HG02588 (cell line): ENCODE measurements at regions not wholly inside any gene's neighbourhood (a gene's known extent, or its start where the extent isn't known, plus 50 kb on each side); places are given as distances from the start of the nearest gene placed in this dataset.
"Not testable (repeated sequence)": the region's sequence is repeated elsewhere in the genome, so short reads cannot be mapped to it uniquely, and the experiment has no call there.

Source experiments
- ATAC-seq: cut with Tn5 transposase; IDR thresholded peaks from one replicate; pipeline ENCODE4 v1.9.1; 2021; ENCODE audit warnings: mild to moderate bottlenecking, moderate library complexity; ENCODE audit not compliant: unreplicated experiment

DNA sequence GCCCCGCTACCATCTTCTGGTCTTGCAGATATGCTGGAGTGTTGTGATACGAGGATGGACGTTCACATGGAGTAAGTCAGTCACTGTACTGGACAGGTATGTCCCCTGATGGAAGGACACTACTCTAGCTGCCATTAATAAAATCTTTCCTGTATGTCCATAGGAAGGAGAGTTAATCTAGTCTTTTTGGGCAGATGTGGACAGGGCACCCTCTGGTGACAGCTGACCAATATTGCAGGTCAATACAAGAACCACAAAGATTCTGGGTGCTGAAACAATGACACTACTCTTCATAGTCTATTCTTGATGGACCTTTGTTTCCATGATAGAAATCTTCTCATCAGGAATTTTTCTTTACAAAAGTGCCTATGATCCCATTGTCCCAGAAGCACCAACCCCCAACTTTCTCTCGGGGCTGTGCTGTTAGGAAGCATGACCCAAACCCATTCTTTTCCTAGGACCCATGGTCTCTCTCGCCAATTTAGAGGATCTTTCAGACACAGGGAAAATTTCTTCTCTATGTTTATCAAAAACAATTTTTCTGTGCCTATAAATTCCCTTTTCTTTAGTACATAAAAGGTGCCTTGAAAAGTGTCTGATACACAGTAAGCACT lies 376.9 kb downstream of the DTWD2 start:
- ATAC-seq: no peak

DNA sequence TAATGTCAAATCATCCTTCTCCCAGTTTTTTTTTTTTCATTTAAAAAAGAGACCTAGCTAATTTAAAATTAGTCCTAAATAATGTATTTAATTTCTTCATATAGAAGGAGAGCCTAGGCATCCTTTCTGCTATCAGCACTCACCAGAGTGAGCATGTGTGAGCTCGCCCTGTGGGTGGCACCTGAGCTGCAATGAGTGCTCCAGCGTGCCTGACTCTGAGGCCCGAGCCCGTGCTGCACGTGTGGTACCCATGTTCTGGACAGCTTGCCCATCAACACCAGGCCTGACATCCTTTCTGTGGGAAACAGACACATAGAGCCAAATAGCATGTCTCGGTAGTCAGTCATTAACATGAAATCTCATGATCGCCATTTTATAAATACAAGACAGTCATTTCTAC lies 381.4 kb downstream of the DTWD2 start:
- ATAC-seq: no peak

DNA sequence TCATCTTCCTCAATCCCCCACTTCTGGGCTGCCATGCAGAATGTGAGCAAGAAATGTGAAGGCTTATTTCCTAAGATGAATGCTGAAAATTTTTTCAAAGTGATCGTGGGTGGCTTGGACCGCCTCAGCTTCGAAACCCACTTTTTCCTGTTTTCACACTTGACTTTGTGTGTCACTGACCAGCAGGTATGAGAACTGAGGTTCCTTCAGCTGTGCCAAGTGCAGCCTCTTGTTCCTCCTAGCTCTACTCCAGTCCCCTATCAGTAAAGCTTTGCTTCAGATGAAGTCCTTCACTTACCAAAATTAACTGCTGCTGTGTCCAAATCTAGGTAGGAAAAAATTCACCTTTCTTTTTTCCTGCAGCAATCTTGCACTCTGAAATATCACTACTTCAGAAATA lies 382.6 kb downstream of the DTWD2 start:
- no peak for ATAC-seq

DNA sequence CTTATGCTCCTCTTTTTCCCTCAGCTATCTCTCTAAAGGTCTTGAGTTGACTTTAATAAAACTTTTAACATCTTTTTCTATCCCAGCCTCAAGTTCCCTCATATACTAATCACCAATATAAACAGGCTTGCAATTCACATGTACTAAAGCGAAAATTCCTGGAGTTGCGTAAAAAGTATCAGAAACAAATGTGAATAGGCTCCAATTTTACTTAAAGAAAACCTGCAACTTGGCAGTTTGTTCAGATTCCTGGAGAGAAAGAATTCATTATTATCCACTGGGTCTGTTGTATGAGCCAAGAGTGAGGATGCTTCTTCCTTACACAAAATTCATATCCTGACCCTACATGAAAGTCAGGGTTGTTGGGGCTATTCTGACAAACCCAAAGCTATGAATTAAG lies 384.2 kb downstream of the DTWD2 start:
- ATAC-seq: no peak

DNA sequence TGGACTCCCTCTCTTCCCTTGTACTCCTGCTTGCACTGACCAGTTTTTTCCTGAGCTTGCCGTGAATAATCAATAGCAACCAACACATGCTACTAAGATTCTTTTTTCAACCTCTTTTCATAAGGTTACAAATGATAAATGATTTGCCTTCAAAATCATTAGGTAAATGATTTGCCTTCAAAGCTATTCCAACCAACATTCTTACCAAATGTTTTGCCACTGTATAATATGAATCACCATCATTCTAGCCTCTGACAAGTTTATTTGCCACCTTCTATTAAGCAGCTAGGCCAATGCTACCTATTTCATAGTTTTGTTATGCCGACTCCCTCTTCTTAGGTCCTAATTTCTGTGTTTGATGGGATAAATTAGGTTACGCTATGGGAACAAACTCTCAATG lies 385.1 kb downstream of the DTWD2 start:
- no peak for ATAC-seq

DNA sequence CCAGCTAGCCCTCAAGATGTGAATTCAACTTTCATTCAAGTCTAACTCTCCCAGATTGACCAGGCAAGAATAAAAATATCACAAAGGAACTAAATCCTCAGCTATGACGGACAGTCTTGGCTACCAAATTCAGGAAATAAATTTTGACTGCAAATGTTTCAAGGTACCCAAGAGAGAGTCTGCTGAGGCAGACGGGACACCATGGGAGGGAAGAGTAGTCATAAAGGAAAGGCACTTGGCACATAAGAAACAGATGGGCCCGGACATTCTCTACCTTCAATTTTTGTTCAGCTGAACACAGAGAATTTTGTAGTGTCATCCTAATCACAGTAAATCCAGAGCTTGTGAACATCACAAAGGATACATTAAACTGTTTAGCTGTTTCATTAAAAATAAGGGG lies 390.0 kb downstream of the DTWD2 start:
- no peak for ATAC-seq

DNA sequence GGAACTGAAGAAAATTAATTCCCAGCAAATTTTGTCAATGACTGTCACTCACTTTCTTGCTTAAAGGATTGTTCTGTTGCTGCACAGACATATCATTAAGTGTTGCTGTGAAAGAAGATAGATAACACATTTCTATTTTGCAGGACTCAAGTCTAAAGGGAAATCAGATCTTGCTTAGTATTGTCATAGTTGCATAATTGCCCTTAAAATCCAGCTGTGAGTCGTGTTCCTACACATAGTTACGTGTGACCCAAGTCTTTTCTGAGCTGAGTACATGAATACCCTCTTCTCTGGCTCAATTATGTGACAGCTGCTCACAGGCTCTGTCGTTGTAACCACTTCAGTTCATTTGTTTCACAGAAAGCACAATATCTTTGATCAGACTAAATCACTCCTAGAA lies 390.8 kb downstream of the DTWD2 start:
- no peak for ATAC-seq

DNA sequence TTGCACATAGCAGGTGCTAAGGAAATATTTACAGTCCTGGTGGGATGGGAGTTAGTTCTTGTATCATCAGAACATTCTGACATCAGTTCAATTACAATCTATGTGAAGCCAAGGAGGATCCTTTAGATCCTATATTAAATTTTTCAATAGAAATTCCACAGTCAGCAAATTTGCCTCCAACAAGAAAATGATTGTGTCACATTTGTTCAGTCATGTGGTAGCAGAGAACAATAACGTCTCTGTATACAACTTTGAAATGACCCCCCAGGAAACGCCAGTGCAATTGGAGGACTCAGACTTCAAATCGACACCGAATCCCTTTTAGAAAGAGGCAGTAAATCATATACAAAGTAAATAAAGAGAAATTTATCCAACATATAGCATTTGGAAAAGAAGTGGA lies 392.1 kb downstream of the DTWD2 start:
- no peak for ATAC-seq

DNA sequence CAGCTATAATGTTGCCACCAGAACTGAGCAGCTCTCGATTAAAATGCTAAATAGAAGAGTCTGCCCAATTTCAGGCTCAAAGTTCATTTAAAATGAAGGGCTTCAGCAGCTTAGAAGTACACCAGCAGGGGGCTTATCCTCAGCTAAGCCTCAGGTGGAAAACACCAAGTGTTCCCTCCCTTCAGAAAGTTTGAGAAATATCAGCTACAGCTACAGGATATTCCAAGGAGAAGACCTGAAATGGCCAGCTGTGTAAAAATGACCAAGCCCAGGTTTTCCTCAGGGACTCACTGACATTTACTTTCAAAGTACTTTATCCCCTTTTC lies 395.4 kb downstream of the DTWD2 start:
- ATAC-seq: no peak

DNA sequence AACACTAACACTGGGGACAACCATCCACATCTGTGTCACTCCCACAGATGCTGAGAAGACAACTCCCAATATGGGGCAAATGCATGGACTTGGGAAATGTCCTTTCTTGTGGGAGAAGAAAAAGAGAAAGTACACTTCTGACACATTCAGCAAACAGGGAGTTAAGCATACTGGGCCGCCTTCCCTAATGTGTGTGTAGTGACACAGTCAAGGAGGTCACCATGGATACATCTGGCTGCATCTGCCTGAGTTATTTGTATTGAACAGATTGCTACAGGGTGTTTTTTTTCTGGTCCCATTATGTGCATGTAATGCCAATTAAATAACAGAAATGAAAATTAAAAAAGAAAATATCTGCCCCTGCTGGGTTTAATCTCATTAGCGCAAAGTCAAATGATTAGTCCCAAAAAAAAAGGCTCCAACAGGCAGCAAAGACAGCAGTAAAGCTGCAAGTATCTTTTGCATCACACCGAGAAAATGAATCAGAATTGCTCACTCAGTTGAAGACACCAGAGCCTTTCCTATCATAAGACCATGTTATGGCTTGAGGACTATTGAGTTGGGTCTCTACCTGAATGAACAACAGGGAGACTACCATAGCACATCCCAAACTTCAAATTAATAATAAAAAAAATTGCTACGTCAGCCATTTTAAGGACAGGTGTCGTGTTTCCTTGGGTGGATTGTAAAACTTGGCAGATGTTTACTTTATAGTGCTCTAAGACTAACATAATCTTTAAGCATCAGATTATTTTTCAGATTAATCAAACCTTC lies 395.9 kb downstream of the DTWD2 start:
- ATAC-seq: no peak

DNA sequence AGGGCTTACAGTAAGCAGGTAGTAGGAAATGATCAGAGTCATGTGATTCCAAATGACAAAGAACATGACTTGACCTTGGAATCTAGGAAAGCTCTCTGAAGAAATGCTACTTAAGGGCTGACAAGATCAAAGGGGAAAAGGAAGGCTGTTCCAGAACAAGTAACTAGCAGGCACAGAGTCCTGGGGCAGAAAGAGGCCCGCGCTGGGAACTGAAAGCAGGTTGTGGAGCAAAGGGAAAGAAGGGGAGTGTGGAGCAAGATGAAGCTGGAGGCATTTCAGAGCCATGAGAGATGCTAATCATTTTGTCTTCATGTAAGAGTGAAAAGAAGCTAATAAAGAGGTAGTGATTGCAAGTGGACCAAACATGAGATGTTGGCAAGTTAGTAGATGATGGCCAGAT lies 397.5 kb downstream of the DTWD2 start:
- ATAC-seq: no peak

DNA sequence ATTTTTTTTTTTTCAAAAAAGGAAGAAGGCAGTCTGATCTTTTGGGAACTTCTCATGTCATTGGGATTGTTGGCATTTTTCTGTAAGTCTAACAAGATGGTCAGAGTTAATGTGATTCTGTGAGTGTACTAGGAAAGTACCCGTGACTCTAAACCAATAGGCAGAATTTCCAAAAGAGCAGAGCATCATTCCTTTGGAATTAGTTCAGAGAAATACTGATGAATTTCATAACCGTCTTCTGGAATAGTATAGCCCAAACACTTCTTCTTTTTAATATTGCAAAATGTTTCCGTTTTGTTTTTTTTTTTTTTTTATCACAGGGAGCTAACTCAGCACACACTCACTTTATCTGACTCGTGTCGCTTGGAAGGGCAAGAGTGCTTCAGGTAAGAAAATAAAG lies 407.4 kb downstream of the DTWD2 start:
- no peak for ATAC-seq

DNA sequence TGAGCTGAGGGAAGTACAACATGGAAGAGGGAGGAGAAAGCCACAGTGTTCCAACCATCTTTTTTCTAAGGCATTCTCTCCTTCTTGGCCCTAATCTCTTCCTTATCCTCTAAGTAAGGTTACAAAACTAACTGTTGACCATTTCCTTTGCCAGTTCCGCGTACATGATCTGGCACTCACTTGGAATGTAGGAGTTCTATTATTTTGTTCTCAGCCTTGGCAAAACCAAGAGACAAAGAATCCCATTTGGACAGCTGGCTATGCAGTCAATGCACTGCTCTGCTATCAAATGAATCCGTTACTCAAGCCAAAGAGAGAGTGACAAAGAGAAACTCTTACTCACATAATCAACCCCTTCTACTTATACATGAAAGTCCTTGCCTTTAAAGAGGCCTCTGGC lies 410.3 kb downstream of the DTWD2 start:
- ATAC-seq: no peak

DNA sequence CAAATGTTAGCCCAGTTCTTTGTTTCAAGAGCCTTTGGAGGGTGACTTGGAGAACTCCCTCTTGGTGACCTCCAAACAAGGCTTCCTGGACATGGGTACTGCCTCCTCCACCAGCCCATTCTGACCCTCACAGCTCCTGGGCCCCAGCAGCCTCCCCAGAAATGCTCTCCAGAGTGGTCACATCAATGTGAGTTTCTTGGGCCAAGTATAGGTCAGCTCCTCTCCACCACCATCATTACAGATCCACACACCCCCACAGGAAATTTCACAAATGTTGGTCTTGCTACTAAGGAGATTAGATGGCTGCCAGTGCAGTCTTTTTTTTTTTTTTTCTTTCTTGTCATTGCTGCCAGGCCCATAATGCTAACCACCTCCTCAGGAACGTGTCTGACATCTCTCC lies 410.7 kb downstream of the DTWD2 start:
- ATAC-seq: no peak

DNA sequence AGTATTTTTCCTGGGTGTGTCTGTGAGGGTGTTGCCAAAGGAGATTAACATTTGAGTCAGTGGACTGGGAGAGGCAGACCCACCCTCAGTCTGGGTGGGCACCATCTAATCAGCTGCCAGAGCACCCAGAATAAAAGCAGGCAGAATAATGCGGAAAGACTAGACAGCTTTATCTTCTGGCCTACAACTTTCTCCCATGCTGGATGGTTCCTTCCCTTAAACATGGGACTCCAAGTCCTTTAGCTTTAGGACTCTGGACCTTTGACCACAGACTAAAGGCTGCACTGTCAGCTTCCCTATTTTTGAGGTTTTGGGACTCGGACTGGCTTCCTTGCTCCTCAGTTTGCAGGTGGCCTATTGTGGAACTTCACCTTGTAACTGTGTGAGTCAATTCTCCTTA lies 418.1 kb downstream of the DTWD2 start:
- not testable (repeated sequence) for ATAC-seq

DNA sequence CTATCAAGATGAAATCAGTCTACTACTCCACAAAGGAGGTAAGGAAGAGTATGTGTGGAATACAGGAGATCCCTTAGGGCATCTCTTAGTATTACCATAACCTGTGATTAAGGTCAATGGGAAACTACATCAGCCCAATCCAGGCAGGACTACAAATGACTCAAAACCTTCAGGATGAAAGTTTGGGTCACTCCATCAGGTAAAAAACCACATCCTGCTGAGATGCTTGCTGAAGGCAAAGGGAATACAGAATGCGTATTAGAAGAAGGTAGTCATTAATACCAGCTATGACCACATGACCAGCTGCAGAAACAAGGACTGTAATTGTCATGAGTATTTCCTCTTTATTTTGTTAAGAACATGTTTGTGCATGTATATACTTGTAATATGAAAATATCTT lies 418.8 kb downstream of the DTWD2 start:
- not testable (repeated sequence) for ATAC-seq

DNA sequence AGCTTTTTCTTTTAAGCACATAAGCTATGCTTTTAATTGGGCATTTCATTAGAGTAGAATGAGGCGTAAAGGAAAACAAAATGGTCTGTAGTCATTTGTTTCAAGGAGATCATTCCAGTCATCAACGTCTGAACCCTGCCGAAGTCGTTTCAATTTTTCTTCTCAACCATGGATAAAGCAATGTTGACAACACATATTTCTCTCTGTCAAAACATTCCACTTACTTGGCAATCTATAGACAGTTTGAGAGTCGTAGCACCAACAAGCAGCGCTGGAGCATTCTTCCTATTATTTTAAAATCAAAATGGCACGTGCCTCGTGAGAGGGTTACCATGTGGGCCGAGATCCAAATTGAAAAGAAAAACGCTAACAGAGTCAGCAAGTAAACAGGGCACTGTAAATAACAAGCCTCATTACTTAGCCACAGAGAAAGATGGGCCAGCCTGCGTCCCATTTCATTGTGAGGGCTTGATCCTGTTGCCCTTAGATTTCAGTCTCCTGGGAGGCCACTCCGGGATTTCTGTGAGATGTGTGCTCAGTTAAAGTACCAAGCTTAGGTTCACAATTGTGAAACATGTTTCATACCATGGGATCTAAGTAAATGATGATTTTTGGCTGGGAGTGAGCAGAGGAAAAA lies 422.9 kb downstream of the DTWD2 start:
- ATAC-seq: no peak

DNA sequence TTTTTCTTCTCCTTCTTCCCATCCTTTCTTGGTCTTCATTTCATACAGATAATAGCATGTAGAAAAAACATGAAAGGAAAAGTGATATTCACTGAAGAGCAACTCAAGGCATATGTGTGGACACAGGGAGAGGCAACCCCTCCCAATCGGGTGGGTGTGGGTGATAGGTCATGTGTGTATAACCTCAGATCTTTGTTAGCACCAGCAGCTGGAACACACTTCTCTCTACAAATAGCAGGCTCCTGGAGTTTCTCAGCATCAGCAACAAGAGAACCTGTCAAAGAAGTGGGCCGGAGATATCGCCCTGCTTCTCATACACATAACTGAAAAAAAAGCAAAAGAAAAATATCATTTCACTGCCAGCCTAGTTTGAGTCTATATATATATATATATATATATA lies 426.4 kb downstream of the DTWD2 start:
- no peak for ATAC-seq

DNA sequence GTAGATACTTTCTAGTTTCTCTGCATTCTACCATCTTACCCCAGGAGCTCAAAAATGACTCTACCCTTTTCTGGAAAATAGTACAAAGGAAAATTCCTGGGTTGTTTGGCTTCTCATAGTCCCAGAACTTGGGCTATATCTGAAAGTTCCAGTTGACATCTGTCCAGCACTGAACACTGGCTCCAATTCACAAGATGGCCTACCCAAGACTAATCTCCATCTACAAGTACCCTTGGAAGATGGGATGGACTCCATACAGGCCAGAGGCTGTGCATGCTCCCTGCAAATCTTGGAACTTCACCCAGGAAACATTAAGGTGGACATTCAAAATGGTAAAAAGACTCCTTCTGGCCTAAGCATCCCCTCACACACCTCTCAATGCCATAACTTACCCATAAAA lies 427.1 kb downstream of the DTWD2 start:
- no peak for ATAC-seq

DNA sequence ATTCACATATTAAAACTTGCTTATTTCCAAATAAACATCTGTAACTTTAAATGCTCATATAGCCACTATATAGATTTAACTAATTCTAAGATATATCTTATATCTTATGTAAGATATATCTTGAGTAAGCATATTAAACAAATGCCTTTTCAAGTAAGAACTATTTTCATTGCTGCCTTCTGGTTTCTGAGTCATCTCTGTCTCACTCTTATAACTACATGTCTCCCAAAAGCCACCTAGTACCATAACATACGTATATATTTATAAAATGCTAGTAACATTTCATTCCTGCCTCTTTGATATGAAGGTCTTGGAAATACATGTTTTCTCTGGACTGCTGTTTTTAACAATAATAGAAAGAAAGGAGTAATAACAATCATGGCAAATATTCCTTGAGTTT lies 429.5 kb downstream of the DTWD2 start:
- ATAC-seq: no peak

DNA sequence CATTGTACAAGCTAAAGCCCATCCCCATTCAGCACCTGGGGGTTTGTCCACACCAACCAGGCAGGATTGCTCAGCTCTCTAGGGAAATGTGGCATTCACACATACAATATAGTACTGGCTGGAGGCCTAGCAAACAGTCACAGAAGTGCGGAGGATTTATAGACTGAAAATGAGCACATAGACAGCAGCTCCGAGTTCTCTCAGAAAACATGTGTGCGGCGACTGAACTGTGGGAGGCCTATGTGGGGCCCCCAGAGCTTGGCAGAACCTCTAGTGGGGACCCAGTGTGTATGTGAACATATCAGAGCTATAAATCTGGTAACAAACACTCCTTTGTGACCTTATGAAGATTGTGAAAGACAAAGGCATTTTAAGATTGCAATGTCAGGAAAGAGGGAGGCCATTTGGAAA lies 431.1 kb downstream of the DTWD2 start:
- ATAC-seq: no peak

DNA sequence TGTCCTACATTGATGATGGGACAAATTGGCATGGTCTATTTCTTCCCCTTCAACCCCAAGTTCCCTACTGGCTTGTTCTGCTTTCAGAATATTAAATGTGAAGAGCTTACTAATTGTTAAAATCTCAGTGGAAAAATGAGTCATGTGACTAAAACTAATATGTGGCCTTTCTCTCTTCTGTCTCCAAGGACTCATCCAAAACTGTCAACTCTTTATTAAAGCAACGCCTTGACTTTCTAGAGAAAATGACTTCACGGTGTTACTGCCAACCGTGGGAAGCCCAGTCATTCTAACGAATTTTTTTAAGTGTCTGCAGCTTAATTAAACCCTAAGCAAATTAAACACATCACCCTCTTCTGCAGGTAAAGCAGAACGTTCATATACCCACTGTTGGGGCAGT lies 431.6 kb downstream of the DTWD2 start:
- no peak for ATAC-seq

DNA sequence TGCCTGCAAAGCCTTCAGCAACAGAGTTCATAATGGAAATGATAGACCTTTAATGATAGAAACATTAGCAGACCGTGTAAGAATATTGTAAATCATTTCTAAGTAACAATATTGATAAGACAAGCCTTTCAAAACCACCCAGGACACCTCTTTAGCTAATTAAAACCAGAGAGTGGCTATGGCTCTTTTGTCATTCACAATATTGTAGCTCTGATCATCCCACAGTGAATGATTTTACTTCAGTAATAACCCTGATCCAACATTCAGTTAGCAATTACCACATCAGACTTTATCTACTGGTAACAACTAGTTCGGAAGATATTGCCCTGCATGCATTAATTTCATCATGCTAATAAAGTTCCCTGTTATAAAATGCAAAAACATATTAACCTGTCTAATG lies 432.6 kb downstream of the DTWD2 start:
- no peak for ATAC-seq
